Keratinocyte (primary cell): ENCODE measurements at regions not wholly inside any gene's neighbourhood (a gene's known extent, or its start where the extent isn't known, plus 50 kb on each side); places are given as distances from the start of the nearest gene placed in this dataset.

Source experiments
- DNase-seq: peaks from one replicate; pipeline ENCODE4 v3.0.0-alpha.2; 2011; ENCODE audit warnings: low read depth, missing footprints, low spot score
- FAIRE-seq: peaks from 2 replicates; lab custom pipeline; 2011; peaks lifted over from hg19 to GRCh38; lab: Jason Lieb, UNC
- H2AFZ ChIP-seq: 2 replicates; pipeline ENCODE4 v1.6.0; 2012; ENCODE audit warnings: low read length, control low read depth, inconsistent platforms; ENCODE audit not compliant: control insufficient read depth
- H3K27ac ChIP-seq: 2 replicates; pipeline ENCODE4 v1.5.1; 2011; ENCODE audit warnings: low read length; ENCODE audit not compliant: control insufficient read depth, insufficient read depth
- H3K27me3 ChIP-seq: 3 replicates; pipeline ENCODE4 v1.6.0; 2011; ENCODE audit warnings: low read length; ENCODE audit not compliant: control insufficient read depth, insufficient read depth; ENCODE audit errors: extremely low read depth
- H3K36me3 ChIP-seq, 2 experiments: 2 replicates in 1 of 2; 3 replicates in 1 of 2; pipeline ENCODE4 v1.5.1; 2011; ENCODE audit warnings: low read length in 2 of 2, mild to moderate bottlenecking in 1 of 2; ENCODE audit not compliant: control insufficient read depth in 2 of 2, insufficient read depth in 2 of 2; ENCODE audit errors: extremely low read depth in 1 of 2
- H3K4me1 ChIP-seq: 3 replicates; pipeline ENCODE4 v1.5.1; 2011; ENCODE audit warnings: low read length; ENCODE audit not compliant: control insufficient read depth, insufficient read depth; ENCODE audit errors: extremely low read depth
- H3K4me2 ChIP-seq: 3 replicates; pipeline ENCODE4 v1.6.0; 2011; ENCODE audit warnings: low read depth, low read length; ENCODE audit not compliant: control insufficient read depth, insufficient read depth; ENCODE audit errors: extremely low read depth
- H3K4me3 ChIP-seq, 3 experiments: fragments of 200-600 bp in 1 of 3; sonication (generic) in 1 of 3; 2 replicates in 2 of 3; 3 replicates in 1 of 3; pipeline ENCODE4 v1.5.1; 2011 to 2016; ENCODE audit warnings: low read length in 3 of 3, mild to moderate bottlenecking in 3 of 3, control low read depth in 2 of 3, inconsistent platforms in 1 of 3, low read depth in 1 of 3, mixed read lengths in 1 of 3, mixed run types in 1 of 3, moderate library complexity in 1 of 3; ENCODE audit not compliant: control insufficient read depth in 2 of 3, insufficient read depth in 2 of 3; ENCODE audit errors: extremely low read depth in 1 of 3
- H3K79me2 ChIP-seq: 2 replicates; pipeline ENCODE4 v1.6.0; 2012; ENCODE audit warnings: low read length; ENCODE audit not compliant: control insufficient read depth, insufficient read depth
- H3K9ac ChIP-seq: 3 replicates; pipeline ENCODE4 v1.6.0; 2011; ENCODE audit warnings: low read length; ENCODE audit not compliant: control insufficient read depth, insufficient read depth; ENCODE audit errors: extremely low read depth
- H3K9me1 ChIP-seq: 3 replicates; pipeline ENCODE4 v1.6.0; 2011; ENCODE audit warnings: low read length; ENCODE audit not compliant: control insufficient read depth, insufficient read depth; ENCODE audit errors: extremely low read depth
- H3K9me3 ChIP-seq: 2 replicates; pipeline ENCODE4 v1.5.1; 2012; ENCODE audit warnings: low read depth, low read length; ENCODE audit not compliant: control insufficient read depth
- H4K20me1 ChIP-seq: 3 replicates; pipeline ENCODE4 v1.6.0; 2011; ENCODE audit warnings: low read length; ENCODE audit not compliant: control insufficient read depth, insufficient read depth; ENCODE audit errors: extremely low read depth
- EZH2 ChIP-seq: IDR thresholded peaks from one replicate; pipeline ENCODE4 v1.6.1; 2012; ENCODE audit warnings: inconsistent platforms, mild to moderate bottlenecking, low read length, moderate library complexity
- dilution Hi-C: fragments of 300-500 bp; cut with MboI; formaldehyde crosslinking; loops from one replicate; pipeline ENCODE4 v1.7.0; 2020; ENCODE audit warnings: low sequenced_read_pairs; ENCODE audit not compliant: extremely low pct_ligation_motif_present
- TF ChIP-seq, protein P1 (sequence below), 3 experiments: IDR thresholded peaks in 1 of 3; conservative IDR thresholded peaks in 1 of 3; optimal IDR thresholded peaks in 1 of 3; 2 replicates in 2 of 3; 3 replicates in 1 of 3; pipeline versions ENCODE3 to v1.5.1; 2011; ENCODE audit warnings: low read length in 3 of 3, mild to moderate bottlenecking in 3 of 3, moderate library complexity in 2 of 3, control low read depth in 1 of 3, inconsistent platforms in 1 of 3; ENCODE audit not compliant: insufficient read depth in 2 of 3; ENCODE audit errors: extremely low read depth in 1 of 3

DNA sequence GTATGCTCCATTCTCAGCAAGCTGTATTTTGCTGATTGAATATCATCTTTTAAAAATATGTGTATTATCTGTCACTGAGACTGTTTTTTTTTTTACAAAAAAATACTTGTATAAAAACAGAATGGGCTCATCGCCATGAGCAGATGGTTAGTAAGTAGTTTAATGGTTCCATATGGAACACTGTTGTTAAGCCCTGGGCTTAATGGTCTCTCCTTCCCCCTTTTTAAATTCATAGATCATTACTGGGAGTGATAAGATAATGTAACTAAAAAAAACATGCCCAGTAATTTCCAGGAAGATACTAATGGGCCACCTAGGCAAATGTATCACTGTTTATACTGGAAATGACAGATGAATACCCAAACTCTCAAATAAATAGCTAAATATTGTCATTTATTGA lies 95.3 kb upstream of the TPRG1 start:
- Histone ChIP-seq H3K79me2 (no peaks in the 10 kb centered on the region), H3K9ac (no peak overlapping the region), H2AFZ (no peak overlapping the region), H3K9me3 (no peaks in the 10 kb centered on the region), H3K4me2 (no peak overlapping the region), H3K27ac (no peak overlapping the region), H3K36me3 (no peaks in the 10 kb centered on the region), H3K27me3 (peaks cover 16% of the 10 kb centered on the region), H4K20me1 (no peaks in the 10 kb centered on the region), H3K4me1 (peaks cover under 1% of the 10 kb centered on the region), H3K4me3 (no peak overlapping the region), H3K9me1 (no peaks in the 10 kb centered on the region)
- DNase-seq (no peak), FAIRE-seq (no peak)
- dilution Hi-C loops = no loop called here
- no peak for TF ChIP-seq EZH2
- TF ChIP-seq, protein P1, sequence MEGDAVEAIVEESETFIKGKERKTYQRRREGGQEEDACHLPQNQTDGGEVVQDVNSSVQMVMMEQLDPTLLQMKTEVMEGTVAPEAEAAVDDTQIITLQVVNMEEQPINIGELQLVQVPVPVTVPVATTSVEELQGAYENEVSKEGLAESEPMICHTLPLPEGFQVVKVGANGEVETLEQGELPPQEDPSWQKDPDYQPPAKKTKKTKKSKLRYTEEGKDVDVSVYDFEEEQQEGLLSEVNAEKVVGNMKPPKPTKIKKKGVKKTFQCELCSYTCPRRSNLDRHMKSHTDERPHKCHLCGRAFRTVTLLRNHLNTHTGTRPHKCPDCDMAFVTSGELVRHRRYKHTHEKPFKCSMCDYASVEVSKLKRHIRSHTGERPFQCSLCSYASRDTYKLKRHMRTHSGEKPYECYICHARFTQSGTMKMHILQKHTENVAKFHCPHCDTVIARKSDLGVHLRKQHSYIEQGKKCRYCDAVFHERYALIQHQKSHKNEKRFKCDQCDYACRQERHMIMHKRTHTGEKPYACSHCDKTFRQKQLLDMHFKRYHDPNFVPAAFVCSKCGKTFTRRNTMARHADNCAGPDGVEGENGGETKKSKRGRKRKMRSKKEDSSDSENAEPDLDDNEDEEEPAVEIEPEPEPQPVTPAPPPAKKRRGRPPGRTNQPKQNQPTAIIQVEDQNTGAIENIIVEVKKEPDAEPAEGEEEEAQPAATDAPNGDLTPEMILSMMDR (optimal IDR thresholded peaks at IDR 0.05 in 1 of 3, IDR thresholded peaks at IDR 0.05 in 1 of 3, conservative IDR thresholded peaks at IDR 0.05 in 1 of 3; ENCODE audit: extremely low read depth in 1 of 3, insufficient read depth in 2 of 3, low read length in 3 of 3) = no peak

DNA sequence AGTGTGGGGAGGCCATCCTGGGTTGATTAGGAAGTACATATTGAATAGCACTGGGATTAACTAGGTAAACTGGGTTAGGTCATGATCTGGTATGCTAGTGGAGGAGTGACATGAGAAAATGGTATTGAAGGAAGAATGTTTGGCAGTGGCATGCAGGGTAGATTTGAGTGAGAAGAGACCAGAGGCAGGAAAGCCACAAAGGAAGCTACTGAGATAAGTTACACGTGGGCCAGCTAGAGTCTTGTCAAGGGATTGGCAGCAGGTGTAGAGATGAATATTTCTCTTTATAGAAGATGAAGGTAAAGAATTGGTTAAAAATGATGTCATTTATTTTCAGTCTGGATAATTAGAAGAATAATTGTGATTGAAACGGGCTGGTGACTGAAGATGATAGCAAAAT lies 91.0 kb upstream of the TPRG1 start:
- no peaks in the 10 kb centered on the region for H3K9me3 ChIP-seq
- no peak for DNase-seq
- no peak overlapping the region for H3K27ac ChIP-seq
- H3K4me3 ChIP-seq = no peak overlapping the region
- TF ChIP-seq, protein P1 (optimal IDR thresholded peaks at IDR 0.05 in 1 of 3, IDR thresholded peaks at IDR 0.05 in 1 of 3, conservative IDR thresholded peaks at IDR 0.05 in 1 of 3; ENCODE audit: extremely low read depth in 1 of 3, insufficient read depth in 2 of 3, low read length in 3 of 3) = no peak
- no peak for TF ChIP-seq EZH2
- H3K4me2 ChIP-seq = no peak overlapping the region
- no peak overlapping the region for H3K9ac ChIP-seq
- H3K9me1 ChIP-seq = no peaks in the 10 kb centered on the region
- peaks cover 16% of the 10 kb centered on the region for H3K27me3 ChIP-seq
- H4K20me1 ChIP-seq = no peaks in the 10 kb centered on the region
- H3K36me3 ChIP-seq = no peaks in the 10 kb centered on the region
- no peak overlapping the region for H2AFZ ChIP-seq
- dilution Hi-C loops = no loop called here
- no peaks in the 10 kb centered on the region for H3K4me1 ChIP-seq
- no peak for FAIRE-seq
- no peaks in the 10 kb centered on the region for H3K79me2 ChIP-seq
